IMR-90 (cell line): ENCODE measurements at regions not wholly inside any gene's neighbourhood (a gene's known extent, or its start where the extent isn't known, plus 50 kb on each side); places are given as distances from the start of the nearest gene placed in this dataset.
"Not testable (repeated sequence)": the region's sequence is repeated elsewhere in the genome, so short reads cannot be mapped to it uniquely, and the experiment has no call there.

ENCODE experiments used
- ATAC-seq: fragments of 200-7000 bp; cut with Tn5 transposase; 2 replicates; pipeline ENCODE4 v1.9.1; 2020; ENCODE audit warnings: low read depth, mild to moderate bottlenecking, moderate library complexity
- BruUV-seq: library from RNA; stranded (reverse); fragments of 400-500 nt; replicated peaks from 2 replicates; lab custom pipeline; 2021; lab: Mats Ljungman, UMichigan
- CTCF ChIA-PET: fragments of 300-600 bp; formaldehyde crosslinking; extraction: SDS; loops from one replicate; lab custom pipeline; 2021; ENCODE audit warnings: antibody characterized with exemption; lab: Yijun Ruan, JAX
- POLR2A ChIA-PET: fragments of 300-600 bp; sonication (Branson Sonifier 250); formaldehyde crosslinking; loops from one replicate; lab custom pipeline; 2022; ENCODE audit warnings: antibody characterized with exemption; ENCODE audit not compliant: unreplicated experiment; lab: Charles Lee
- DNase-seq: peaks from one replicate; pipeline ENCODE4 v3.0.0; 2013
- H2AFZ ChIP-seq: replicated peaks from 2 replicates; pipeline ENCODE3; 2013; ENCODE audit warnings: low read length, mild to moderate bottlenecking; ENCODE audit not compliant: poor library complexity
- H2AK5ac ChIP-seq: 2 replicates; pipeline ENCODE4 v1.6.1; 2013; ENCODE audit warnings: low read depth, low read length, inconsistent platforms
- H2AK9ac ChIP-seq: replicated peaks from 2 replicates; pipeline ENCODE3; 2013; ENCODE audit warnings: mild to moderate bottlenecking, low read depth, low read length, moderate library complexity; ENCODE audit not compliant: poor library complexity
- H2BK120ac ChIP-seq: 2 replicates; pipeline ENCODE4 v1.6.1; 2013; ENCODE audit warnings: low read depth, low read length, inconsistent platforms
- H2BK15ac ChIP-seq: 3 replicates; pipeline ENCODE4 v1.6.1; 2013; ENCODE audit warnings: low read depth, low read length, inconsistent platforms
- H2BK20ac ChIP-seq: 2 replicates; pipeline ENCODE4 v1.6.1; 2013; ENCODE audit warnings: low read depth, mild to moderate bottlenecking, inconsistent platforms, low read length, moderate library complexity
- H2BK5ac ChIP-seq: 2 replicates; pipeline ENCODE4 v1.6.1; 2013; ENCODE audit warnings: mild to moderate bottlenecking, low read depth, low read length, inconsistent platforms; ENCODE audit not compliant: poor library complexity, severe bottlenecking
- H3K14ac ChIP-seq: replicated peaks from 2 replicates; pipeline ENCODE4 v1.6.1; 2013; ENCODE audit warnings: low read depth, low read length, inconsistent platforms
- H3K18ac ChIP-seq: 2 replicates; pipeline ENCODE4 v1.6.1; 2013; ENCODE audit warnings: low read depth, low read length, control low read depth
- H3K23ac ChIP-seq: 2 replicates; pipeline ENCODE4 v1.6.1; 2013; ENCODE audit warnings: low read depth, low read length, inconsistent platforms
- H3K27ac ChIP-seq: 2 replicates; pipeline ENCODE4 v1.5.1; 2013; ENCODE audit warnings: mild to moderate bottlenecking, control low read depth, low read length; ENCODE audit not compliant: insufficient read depth
- H3K27me3 ChIP-seq: 2 replicates; pipeline ENCODE4 v1.6.1; 2013; ENCODE audit warnings: low read length; ENCODE audit not compliant: control insufficient read depth, insufficient read depth
- H3K36me3 ChIP-seq: 2 replicates; pipeline ENCODE4 v1.6.1; 2013; ENCODE audit warnings: low read length, mixed read lengths; ENCODE audit not compliant: control insufficient read depth, insufficient read depth
- H3K4ac ChIP-seq: 2 replicates; pipeline ENCODE4 v1.6.1; 2013; ENCODE audit warnings: low read depth, low read length, inconsistent platforms
- H3K4me1 ChIP-seq: 2 replicates; pipeline ENCODE4 v1.6.1; 2013; ENCODE audit warnings: low read length, mixed read lengths; ENCODE audit not compliant: control insufficient read depth, insufficient read depth
- H3K4me2 ChIP-seq: 2 replicates; pipeline ENCODE4 v1.6.1; 2013; ENCODE audit warnings: low read depth, mild to moderate bottlenecking, control low read depth, low read length, moderate library complexity
- H3K4me3 ChIP-seq: 2 replicates; pipeline ENCODE4 v1.5.1; 2013; ENCODE audit warnings: low read depth, mild to moderate bottlenecking, control low read depth, low read length, moderate library complexity; ENCODE audit not compliant: insufficient read depth
- H3K56ac ChIP-seq: 2 replicates; pipeline ENCODE4 v1.6.1; 2013; ENCODE audit warnings: low read length, inconsistent platforms; ENCODE audit not compliant: insufficient read depth; ENCODE audit errors: extremely low read depth
- H3K79me1 ChIP-seq, 2 experiments: 2 replicates each; pipeline ENCODE4 v1.6.1; 2013; ENCODE audit warnings: low read length in 2 of 2, inconsistent platforms in 1 of 2, low read depth in 1 of 2
- H3K9ac ChIP-seq: 2 replicates; pipeline ENCODE4 v1.6.1; 2013; ENCODE audit warnings: low read depth, low read length, control low read depth
- H3K9me1 ChIP-seq: 2 replicates; pipeline ENCODE4 v1.6.1; 2013; ENCODE audit warnings: low read length, inconsistent platforms; ENCODE audit not compliant: insufficient read depth
- H3K9me3 ChIP-seq: 2 replicates; pipeline ENCODE4 v1.6.1; 2013; ENCODE audit warnings: low read length; ENCODE audit not compliant: control insufficient read depth, insufficient read depth
- H4K20me1 ChIP-seq: 2 replicates; pipeline ENCODE4 v1.6.1; 2013; ENCODE audit warnings: low read length, inconsistent platforms; ENCODE audit not compliant: insufficient read depth
- H4K5ac ChIP-seq: 2 replicates; pipeline ENCODE4 v1.6.1; 2013; ENCODE audit warnings: mild to moderate bottlenecking, low read depth, low read length, control low read depth
- H4K8ac ChIP-seq, 2 experiments: 2 replicates each; pipeline ENCODE4 v1.6.1; 2013; ENCODE audit warnings: low read depth in 2 of 2, low read length in 2 of 2, control low read depth in 1 of 2, inconsistent platforms in 1 of 2
- H4K91ac ChIP-seq: 2 replicates; pipeline ENCODE4 v1.6.1; 2013; ENCODE audit warnings: low read depth, low read length, inconsistent platforms; ENCODE audit not compliant: insufficient read depth
- BHLHE40 ChIP-seq: fragments of 150-350 bp; IDR thresholded peaks from 2 replicates; pipeline ENCODE4 v1.6.1; 2016; ENCODE audit warnings: mild to moderate bottlenecking, low read depth, low read length
- FOS ChIP-seq: fragments of 150-350 bp; IDR thresholded peaks from 2 replicates; pipeline ENCODE4 v1.6.1; 2016; ENCODE audit warnings: low read depth, low read length
- MAZ ChIP-seq: IDR thresholded peaks from 2 replicates; pipeline ENCODE4 v1.6.1; 2012; ENCODE audit warnings: low read depth, mild to moderate bottlenecking, low read length, improper control_type of control experiment, moderate library complexity, borderline replicate concordance
- WGBS, 2 experiments: methylation state at CpG; one replicate each; pipeline versions ENCODE4 v1.1.5 to v1.1.7; 2013; ENCODE audit warnings: missing lambda C conversion rate in 2 of 2; ENCODE audit not compliant: insufficient read length in 1 of 2; ENCODE audit errors: extremely low coverage in 2 of 2; 5-methylcytosine and 5-hydroxymethylcytosine counted together
- dilution Hi-C: fragments of 300-500 bp; cut with HindIII; formaldehyde crosslinking; loops from one replicate; pipeline ENCODE4 v1.14.3; 2018; ENCODE audit warnings: low sequenced_read_pairs; ENCODE audit not compliant: unreplicated experiment
- in situ Hi-C: fragments of 300-500 bp; cut with MboI; formaldehyde crosslinking; loops from 3 replicates; pipeline ENCODE4 v1.14.3; 2019; ENCODE audit warnings: low sequenced_read_pairs, inconsistent platforms, mixed read lengths
- intact Hi-C: fragments of 100-400 bp; cut with micrococcal nuclease; formaldehyde crosslinking; loops from 2 replicates; pipeline ENCODE4 v1.10.0; 2022

DNA sequence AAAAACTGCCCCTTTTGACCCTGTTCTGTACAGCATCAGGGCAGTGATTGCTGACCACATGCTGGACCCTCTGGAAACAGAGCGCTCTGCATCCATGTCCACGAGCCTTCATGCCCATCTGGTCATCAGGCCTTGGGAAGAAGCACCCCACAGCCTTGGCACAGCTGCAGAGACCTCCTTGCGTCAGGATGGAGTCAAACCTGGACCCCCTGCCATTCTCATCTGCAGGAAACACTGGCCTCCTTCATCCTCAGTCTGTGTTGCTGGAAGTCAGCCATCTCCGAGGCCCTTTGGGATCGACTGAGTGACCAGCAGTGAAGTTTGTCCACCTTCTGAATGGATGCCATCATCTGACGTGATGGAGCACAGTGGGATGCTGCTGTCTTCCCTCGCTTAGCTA is 2138.3 kb upstream of the DEFB115 start:
- Histone ChIP-seq H4K91ac (no peak overlapping the region), H2AK5ac (no peak overlapping the region), H3K27me3 (no peaks in the 10 kb centered on the region), H3K9me1 (no peaks in the 10 kb centered on the region), H3K56ac (no peak overlapping the region), H3K9me3 (peaks cover 21% of the 10 kb centered on the region), H3K18ac (no peak overlapping the region), H4K5ac (no peak overlapping the region), H2BK120ac (no peak overlapping the region), H2AK9ac (no peak overlapping the region), H3K79me1 (no peaks in the 10 kb centered on the region), H3K27ac (no peak overlapping the region), H3K4me2 (no peak overlapping the region), H3K23ac (no peak overlapping the region), H3K4me3 (no peak overlapping the region), H2AFZ (no peak overlapping the region), H4K20me1 (no peaks in the 10 kb centered on the region), H2BK20ac (no peak overlapping the region), H4K8ac (no peak overlapping the region), H3K14ac (no peak overlapping the region), H2BK15ac (no peak overlapping the region), H3K4ac (no peak overlapping the region), H2BK5ac (no peak overlapping the region), H3K36me3 (no peaks in the 10 kb centered on the region), H3K9ac (no peak overlapping the region), H3K4me1 (no peaks in the 10 kb centered on the region)
- ChIA-PET CTCF (no interaction called here), POLR2A (no interaction called here)
- dilution Hi-C loops = no loop called here
- DNase-seq (no peak), ATAC-seq (no peak)
- WGBS, 2 experiments = 24% methylated on average over 5 of the region's 7 CpGs; no CpG with 5 or more reads in 1 of the 2 experiments
- intact Hi-C loops = no loop called here
- in situ Hi-C loops = no loop called here
- BruUV-seq = no TSS peak
- TF ChIP-seq BHLHE40 (no peak), MAZ (no peak), FOS (no peak)

DNA sequence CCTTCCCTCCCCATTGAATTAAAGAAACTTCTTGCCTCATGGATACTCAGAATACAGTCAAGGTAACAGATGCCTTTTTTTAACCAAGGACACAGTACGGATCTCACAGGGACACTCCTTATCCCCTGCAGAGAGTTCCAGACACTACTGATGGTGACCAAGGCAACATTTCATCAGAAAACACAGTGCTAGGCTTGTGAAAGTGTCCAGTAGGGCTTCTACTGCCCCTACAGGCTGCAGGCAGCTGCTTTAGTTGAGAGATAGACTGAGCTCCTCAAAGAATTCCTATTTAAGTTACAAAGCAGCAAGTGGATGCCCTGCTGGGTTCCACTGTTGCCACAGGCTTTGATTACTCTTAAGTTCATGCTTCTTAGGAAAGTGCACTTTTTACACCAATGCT is 2137.8 kb upstream of the DEFB115 start:
- H2AFZ ChIP-seq, H3K18ac ChIP-seq, H4K20me1 ChIP-seq, H3K9ac ChIP-seq, H2AK5ac ChIP-seq, dilution Hi-C loops, H3K27ac ChIP-seq, H2BK15ac ChIP-seq, H4K91ac ChIP-seq, H3K4ac ChIP-seq, H3K23ac ChIP-seq, BruUV-seq, H2BK5ac ChIP-seq, H4K8ac ChIP-seq, H3K36me3 ChIP-seq, H3K27me3 ChIP-seq, H4K5ac ChIP-seq, H3K4me1 ChIP-seq, H3K79me1 ChIP-seq, DNase-seq, H2AK9ac ChIP-seq, H3K14ac ChIP-seq, ATAC-seq, H3K9me1 ChIP-seq, H3K4me2 ChIP-seq, intact Hi-C loops, POLR2A ChIA-PET, H3K56ac ChIP-seq, in situ Hi-C loops, H3K4me3 ChIP-seq, CTCF ChIA-PET, H2BK20ac ChIP-seq, H2BK120ac ChIP-seq: not testable (repeated sequence)
- 43% methylated on average over 1 of the region's 1 CpG; no CpG with 5 or more reads in 1 of the 2 experiments for WGBS, 2 experiments
- peaks cover 21% of the 10 kb centered on the region for H3K9me3 ChIP-seq
